GM21381 (cell line): ENCODE measurements at regions not wholly inside any gene's neighbourhood (a gene's known extent, or its start where the extent isn't known, plus 50 kb on each side); places are given as distances from the start of the nearest gene placed in this dataset.

Experiments used
- ATAC-seq: cut with Tn5 transposase; IDR thresholded peaks from one replicate; pipeline ENCODE4 v1.9.1; 2021; ENCODE audit warnings: mild to moderate bottlenecking, moderate library complexity; ENCODE audit not compliant: unreplicated experiment

GRCh38 chr15:70271422-70272088, 173.8 kb upstream of the TLE3 start:
- no peak for ATAC-seq

- ATAC-seq = no peak
Observed at GRCh38 chr15:70270752-70271111, 173.0 kb upstream of the TLE3 start.

- no peak for ATAC-seq
Observed at GRCh38 chr15:70269991-70270751, 172.5 kb upstream of the TLE3 start.

GRCh38 chr15:70269311-70269911, 171.7 kb upstream of the TLE3 start:
- ATAC-seq = no peak

- ATAC-seq = no peak
Observed at GRCh38 chr15:70268698-70269251, 171.1 kb upstream of the TLE3 start.

- no peak for ATAC-seq
Observed at GRCh38 chr15:70267879-70268278, 170.2 kb upstream of the TLE3 start.

GRCh38 chr15:70267306-70267705, 169.6 kb upstream of the TLE3 start:
- ATAC-seq = no peak

- ATAC-seq = no peak
Observed at GRCh38 chr15:70266412-70267121, 168.8 kb upstream of the TLE3 start.

- ATAC-seq = no peak
Observed at GRCh38 chr15:70265986-70266385, 168.3 kb upstream of the TLE3 start.

GRCh38 chr15:70265466-70265978, 167.8 kb upstream of the TLE3 start:
- no peak for ATAC-seq

GRCh38 chr15:70264738-70265465, 167.2 kb upstream of the TLE3 start:
- ATAC-seq = no peak

- no peak for ATAC-seq
Observed at GRCh38 chr15:70264014-70264582, 166.4 kb upstream of the TLE3 start.

GRCh38 chr15:70262591-70263274, 165.0 kb upstream of the TLE3 start:
- ATAC-seq = no peak

- no peak for ATAC-seq
Observed at GRCh38 chr15:70262171-70262570, 164.5 kb upstream of the TLE3 start.

GRCh38 chr15:70261083-70261482, 163.4 kb upstream of the TLE3 start:
- ATAC-seq = no peak

GRCh38 chr15:70260580-70260979, 162.9 kb upstream of the TLE3 start:
- ATAC-seq = no peak

- ATAC-seq = no peak
Observed at GRCh38 chr15:70259640-70260508, 162.2 kb upstream of the TLE3 start.

GRCh38 chr15:70259028-70259424, 161.3 kb upstream of the TLE3 start:
- peak; percentile 28 for ATAC-seq
